Lung (tissue), 11 donors: ENCODE measurements at regions not wholly inside any gene's neighbourhood (a gene's known extent, or its start where the extent isn't known, plus 50 kb on each side); places are given as distances from the start of the nearest gene placed in this dataset.
A peak's percentile ranks its signal among the peaks of the same experiment; 100 is the strongest.

ENCODE experiments used
- ATAC-seq: fragments of 200-7000 bp; cut with Tn5 transposase; one replicate; pipeline ENCODE4 v1.9.1; 2020; ENCODE audit warnings: moderate number of reproducible peaks; ENCODE audit not compliant: insufficient read depth, low FRiP score
- DNase-seq, 3 donors: peaks; one replicate each; pipeline ENCODE4 v3.0.0-alpha.2; 2013 to 2017
- H3K27ac ChIP-seq, 2 donors: one replicate each; pipeline ENCODE4 v1.5.1; 2013; ENCODE audit warnings: mild to moderate bottlenecking in 2 of 2, moderate library complexity in 2 of 2, control low read depth in 1 of 2, inconsistent platforms in 1 of 2, low read depth in 1 of 2, low read length in 1 of 2
- H3K27me3 ChIP-seq, 3 donors: one replicate each; pipeline ENCODE4 v1.5.1; 2013; ENCODE audit warnings: low read length in 2 of 3; ENCODE audit not compliant: control insufficient read depth in 3 of 3, insufficient read depth in 3 of 3
- H3K36me3 ChIP-seq, 4 donors: one replicate each; pipeline ENCODE4 v1.5.1; 2013; ENCODE audit warnings: low read length in 4 of 4, mild to moderate bottlenecking in 1 of 4, moderate library complexity in 1 of 4; ENCODE audit not compliant: control insufficient read depth in 4 of 4, insufficient read depth in 4 of 4
- H3K4me1 ChIP-seq, 5 donors: one replicate each; pipeline ENCODE4 v1.5.1; 2013; ENCODE audit warnings: low read length in 5 of 5, mild to moderate bottlenecking in 2 of 5, moderate library complexity in 1 of 5; ENCODE audit not compliant: control insufficient read depth in 5 of 5, insufficient read depth in 5 of 5
- H3K4me3 ChIP-seq: one replicate; pipeline ENCODE4 v1.5.1; 2013; ENCODE audit warnings: mild to moderate bottlenecking, control low read depth, moderate library complexity
- H3K9ac ChIP-seq, 2 donors: one replicate each; pipeline ENCODE4 v1.5.1; 2013; ENCODE audit warnings: low read length in 2 of 2, control low read depth in 1 of 2; ENCODE audit not compliant: insufficient read depth in 1 of 2
- H3K9me3 ChIP-seq, 4 donors: one replicate each; pipeline ENCODE4 v1.5.1; 2013; ENCODE audit warnings: low read length in 3 of 4, mild to moderate bottlenecking in 1 of 4, moderate library complexity in 1 of 4; ENCODE audit not compliant: control insufficient read depth in 4 of 4, insufficient read depth in 3 of 4
- CTCF ChIP-seq: IDR thresholded peaks from 2 replicates; pipeline ENCODE4 v1.5.1; 2012; ENCODE audit warnings: mild to moderate bottlenecking; ENCODE audit errors: control extremely low read depth, extremely low read depth
- WGBS, 2 donors: extraction: QIAGEN DNeasy Blood & Tissue Kit; methylation state at CpG; one replicate each; pipeline ENCODE4 v1.1.7; 2013; 5-methylcytosine and 5-hydroxymethylcytosine counted together
- donor health status: control.
- donor health status: control.
- donor health status: Bipolar disorder and iron deficiency.
- donor health status: healthy.
- donor health status: DM: yes; HTN: yes; CAD: no.

- Histone ChIP-seq H3K4me3 (no peak overlapping the region), H3K9me3 (peaks cover 0 to 8% (median 2%) of the 10 kb centered on the region in 4 donors), H3K27me3 (no peaks in the 10 kb centered on the region), H3K36me3 (no peaks in the 10 kb centered on the region), H3K9ac (no peak overlapping the region), H3K4me1 (no peaks in the 10 kb centered on the region), H3K27ac (no peak overlapping the region)
- DNase-seq (peak in 1 of 3 donors; percentile 41), ATAC-seq (no peak)
- 79 to 84% methylated on average over 3 of the region's 3 CpGs for WGBS, 2 donors
- no peak for TF ChIP-seq CTCF
Observed at GRCh38 chr9:31232485-31232884, 1152.0 kb upstream of the ACO1 start.

GRCh38 chr9:31236344-31236743 lies 1148.1 kb upstream of the ACO1 start:
- H3K4me1 ChIP-seq = no peaks in the 10 kb centered on the region
- no peaks in the 10 kb centered on the region for H3K9me3 ChIP-seq
- no peak for TF ChIP-seq CTCF
- no peak for ATAC-seq
- no peak overlapping the region for H3K9ac ChIP-seq
- no peaks in the 10 kb centered on the region for H3K27me3 ChIP-seq
- H3K4me3 ChIP-seq = no peak overlapping the region
- no peak overlapping the region for H3K27ac ChIP-seq
- 39 to 47% methylated on average over 2 of the region's 2 CpGs for whole genome bisulfite sequencing, 2 donors
- no peaks in the 10 kb centered on the region for H3K36me3 ChIP-seq
- no peak for DNase-seq

GRCh38 chr9:31243386-31243785 lies 1141.1 kb upstream of the ACO1 start:
- Histone ChIP-seq H3K27ac (no peak overlapping the region), H3K36me3 (no peaks in the 10 kb centered on the region), H3K4me1 (no peaks in the 10 kb centered on the region), H3K4me3 (no peak overlapping the region), H3K9ac (no peak overlapping the region), H3K9me3 (no peaks in the 10 kb centered on the region), H3K27me3 (no peaks in the 10 kb centered on the region)
- DNase-seq (no peak), ATAC-seq (no peak)
- 81 to 86% methylated on average over 1 of the region's 1 CpG for WGBS, 2 donors
- no peak for TF ChIP-seq CTCF

GRCh38 chr9:31248156-31248555 lies 1136.3 kb upstream of the ACO1 start:
- DNase-seq = no peak
- Histone ChIP-seq H3K4me3 (no peak overlapping the region), H3K27me3 (no peaks in the 10 kb centered on the region), H3K27ac (no peak overlapping the region), H3K4me1 (no peaks in the 10 kb centered on the region), H3K9ac (no peak overlapping the region), H3K36me3 (no peaks in the 10 kb centered on the region), H3K9me3 (no peaks in the 10 kb centered on the region)
- no peak for ATAC-seq
- 87 to 90% methylated on average over 1 of the region's 1 CpG for WGBS, 2 donors
- TF ChIP-seq CTCF = no peak
